IMR-90 (cell line): ENCODE measurements at regions not wholly inside any gene's neighbourhood (a gene's known extent, or its start where the extent isn't known, plus 50 kb on each side); places are given as distances from the start of the nearest gene placed in this dataset.

Experiments used
- BHLHE40 ChIP-seq: fragments of 150-350 bp; IDR thresholded peaks from 2 replicates; pipeline ENCODE4 v1.6.1; 2016; ENCODE audit warnings: mild to moderate bottlenecking, low read depth, low read length
- CEBPB ChIP-seq: IDR thresholded peaks from 2 replicates; pipeline ENCODE4 v1.6.1; 2012; ENCODE audit warnings: low read depth, low read length, improper control_type of control experiment
- MAFK ChIP-seq: IDR thresholded peaks from 2 replicates; pipeline ENCODE4 v1.6.1; 2012; ENCODE audit warnings: low read depth, low read length, improper control_type of control experiment
- MXI1 ChIP-seq: IDR thresholded peaks from 2 replicates; pipeline ENCODE4 v1.6.1; 2012; ENCODE audit warnings: low read depth, mild to moderate bottlenecking, low read length, moderate library complexity, borderline replicate concordance
- POLR2A ChIP-seq: IDR thresholded peaks from 2 replicates; pipeline ENCODE4 v1.6.1; 2012; ENCODE audit warnings: mild to moderate bottlenecking, low read depth, low read length
- RFX5 ChIP-seq: IDR thresholded peaks from 2 replicates; pipeline ENCODE4 v1.8.0; 2012; ENCODE audit warnings: low read depth, mild to moderate bottlenecking, low read length, moderate library complexity
- SMC3 ChIP-seq: fragments of 150-350 bp; IDR thresholded peaks from 2 replicates; pipeline ENCODE4 v1.6.1; 2016; ENCODE audit warnings: low read depth, mild to moderate bottlenecking, antibody characterized with exemption, low read length, moderate library complexity
- TF ChIP-seq, protein P1 (sequence below): conservative IDR thresholded peaks from 2 replicates; pipeline ENCODE4 v1.5.1; 2012; ENCODE audit warnings: mild to moderate bottlenecking, low read depth, low read length, improper control_type of control experiment
- TF ChIP-seq, protein P2 (sequence below): fragments of 150-350 bp; IDR thresholded peaks from 2 replicates; pipeline ENCODE4 v1.6.1; 2016; ENCODE audit warnings: low read depth, mild to moderate bottlenecking, low read length, moderate library complexity, borderline replicate concordance
- TF ChIP-seq, protein P3 (sequence below): fragments of 150-350 bp; IDR thresholded peaks from 2 replicates; pipeline ENCODE4 v1.6.1; 2017; ENCODE audit warnings: mild to moderate bottlenecking, antibody characterized with exemption, low read length, low read depth

DNA sequence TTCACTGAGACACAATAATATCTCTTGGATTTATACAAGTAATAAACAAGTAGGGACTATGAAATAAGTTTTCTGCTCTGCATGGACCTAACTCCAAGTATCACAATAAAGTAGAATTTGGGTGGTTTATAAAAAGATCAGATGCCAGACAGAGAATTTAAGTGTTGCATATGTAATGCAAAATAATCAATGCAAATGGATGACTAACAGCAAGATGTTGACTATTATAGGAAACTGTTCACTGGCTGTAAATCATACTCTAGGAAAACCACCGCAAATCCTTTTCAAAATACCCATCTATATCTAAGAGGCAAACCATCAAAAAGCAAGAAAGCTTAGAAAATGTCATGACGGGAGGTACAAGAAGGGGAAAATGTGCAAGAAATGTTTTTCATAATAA lies 539.8 kb upstream of the FAM174A start:
- TF ChIP-seq MXI1 (no peak), CEBPB (no peak), MAFK (no peak), POLR2A (no peak), SMC3 (no peak), BHLHE40 (no peak), RFX5 (no peak)
- TF ChIP-seq, protein P1, sequence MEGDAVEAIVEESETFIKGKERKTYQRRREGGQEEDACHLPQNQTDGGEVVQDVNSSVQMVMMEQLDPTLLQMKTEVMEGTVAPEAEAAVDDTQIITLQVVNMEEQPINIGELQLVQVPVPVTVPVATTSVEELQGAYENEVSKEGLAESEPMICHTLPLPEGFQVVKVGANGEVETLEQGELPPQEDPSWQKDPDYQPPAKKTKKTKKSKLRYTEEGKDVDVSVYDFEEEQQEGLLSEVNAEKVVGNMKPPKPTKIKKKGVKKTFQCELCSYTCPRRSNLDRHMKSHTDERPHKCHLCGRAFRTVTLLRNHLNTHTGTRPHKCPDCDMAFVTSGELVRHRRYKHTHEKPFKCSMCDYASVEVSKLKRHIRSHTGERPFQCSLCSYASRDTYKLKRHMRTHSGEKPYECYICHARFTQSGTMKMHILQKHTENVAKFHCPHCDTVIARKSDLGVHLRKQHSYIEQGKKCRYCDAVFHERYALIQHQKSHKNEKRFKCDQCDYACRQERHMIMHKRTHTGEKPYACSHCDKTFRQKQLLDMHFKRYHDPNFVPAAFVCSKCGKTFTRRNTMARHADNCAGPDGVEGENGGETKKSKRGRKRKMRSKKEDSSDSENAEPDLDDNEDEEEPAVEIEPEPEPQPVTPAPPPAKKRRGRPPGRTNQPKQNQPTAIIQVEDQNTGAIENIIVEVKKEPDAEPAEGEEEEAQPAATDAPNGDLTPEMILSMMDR: no peak
- TF ChIP-seq, protein P2, sequence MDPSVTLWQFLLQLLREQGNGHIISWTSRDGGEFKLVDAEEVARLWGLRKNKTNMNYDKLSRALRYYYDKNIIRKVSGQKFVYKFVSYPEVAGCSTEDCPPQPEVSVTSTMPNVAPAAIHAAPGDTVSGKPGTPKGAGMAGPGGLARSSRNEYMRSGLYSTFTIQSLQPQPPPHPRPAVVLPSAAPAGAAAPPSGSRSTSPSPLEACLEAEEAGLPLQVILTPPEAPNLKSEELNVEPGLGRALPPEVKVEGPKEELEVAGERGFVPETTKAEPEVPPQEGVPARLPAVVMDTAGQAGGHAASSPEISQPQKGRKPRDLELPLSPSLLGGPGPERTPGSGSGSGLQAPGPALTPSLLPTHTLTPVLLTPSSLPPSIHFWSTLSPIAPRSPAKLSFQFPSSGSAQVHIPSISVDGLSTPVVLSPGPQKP: no peak
- TF ChIP-seq, protein P3, sequence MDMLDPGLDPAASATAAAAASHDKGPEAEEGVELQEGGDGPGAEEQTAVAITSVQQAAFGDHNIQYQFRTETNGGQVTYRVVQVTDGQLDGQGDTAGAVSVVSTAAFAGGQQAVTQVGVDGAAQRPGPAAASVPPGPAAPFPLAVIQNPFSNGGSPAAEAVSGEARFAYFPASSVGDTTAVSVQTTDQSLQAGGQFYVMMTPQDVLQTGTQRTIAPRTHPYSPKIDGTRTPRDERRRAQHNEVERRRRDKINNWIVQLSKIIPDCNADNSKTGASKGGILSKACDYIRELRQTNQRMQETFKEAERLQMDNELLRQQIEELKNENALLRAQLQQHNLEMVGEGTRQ: no peak
